Epithelial cell of esophagus (primary cell): ENCODE measurements at regions not wholly inside any gene's neighbourhood (a gene's known extent, or its start where the extent isn't known, plus 50 kb on each side); places are given as distances from the start of the nearest gene placed in this dataset.
A peak's percentile ranks its signal among the peaks of the same experiment; 100 is the strongest.

ENCODE experiments used
- DNase-seq: peaks from one replicate; pipeline ENCODE4 v3.0.0; 2010; ENCODE audit warnings: low read depth
- H3K4me3 ChIP-seq: 2 replicates; pipeline ENCODE4 v1.5.1; 2011; ENCODE audit warnings: mild to moderate bottlenecking, low read length, control low read depth
- TF ChIP-seq, protein P1 (sequence below): IDR thresholded peaks from 2 replicates; pipeline ENCODE4 v1.5.1; 2011; ENCODE audit warnings: low read depth, mild to moderate bottlenecking, low read length, control low read depth, inconsistent platforms; ENCODE audit not compliant: insufficient read depth; ENCODE audit errors: missing control alignments

GRCh38 chr21:26743524-26743923 lies 101.7 kb downstream of the ADAMTS1 start:
- no peak overlapping the region for H3K4me3 ChIP-seq
- TF ChIP-seq, protein P1, sequence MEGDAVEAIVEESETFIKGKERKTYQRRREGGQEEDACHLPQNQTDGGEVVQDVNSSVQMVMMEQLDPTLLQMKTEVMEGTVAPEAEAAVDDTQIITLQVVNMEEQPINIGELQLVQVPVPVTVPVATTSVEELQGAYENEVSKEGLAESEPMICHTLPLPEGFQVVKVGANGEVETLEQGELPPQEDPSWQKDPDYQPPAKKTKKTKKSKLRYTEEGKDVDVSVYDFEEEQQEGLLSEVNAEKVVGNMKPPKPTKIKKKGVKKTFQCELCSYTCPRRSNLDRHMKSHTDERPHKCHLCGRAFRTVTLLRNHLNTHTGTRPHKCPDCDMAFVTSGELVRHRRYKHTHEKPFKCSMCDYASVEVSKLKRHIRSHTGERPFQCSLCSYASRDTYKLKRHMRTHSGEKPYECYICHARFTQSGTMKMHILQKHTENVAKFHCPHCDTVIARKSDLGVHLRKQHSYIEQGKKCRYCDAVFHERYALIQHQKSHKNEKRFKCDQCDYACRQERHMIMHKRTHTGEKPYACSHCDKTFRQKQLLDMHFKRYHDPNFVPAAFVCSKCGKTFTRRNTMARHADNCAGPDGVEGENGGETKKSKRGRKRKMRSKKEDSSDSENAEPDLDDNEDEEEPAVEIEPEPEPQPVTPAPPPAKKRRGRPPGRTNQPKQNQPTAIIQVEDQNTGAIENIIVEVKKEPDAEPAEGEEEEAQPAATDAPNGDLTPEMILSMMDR: no peak
- DNase-seq: no peak

DNA sequence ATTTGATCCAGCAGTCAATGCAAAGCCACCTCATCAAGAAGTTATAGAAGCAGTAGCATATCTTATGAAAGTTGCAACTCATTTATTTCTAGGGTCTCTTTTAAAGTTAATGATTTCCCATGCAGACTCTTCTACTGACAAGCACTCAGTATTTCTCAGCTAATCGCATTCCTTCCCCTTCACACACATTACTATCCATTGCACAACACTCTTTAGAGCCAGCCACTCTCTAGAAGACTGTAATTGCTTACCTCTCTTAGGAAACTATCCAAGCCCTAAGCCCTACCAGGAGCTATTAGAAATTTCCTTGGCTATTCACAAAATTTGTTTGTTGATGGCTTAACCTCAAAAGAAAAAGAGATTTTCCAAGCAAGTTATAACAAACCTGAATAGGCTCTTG lies 106.0 kb downstream of the ADAMTS1 start:
- TF ChIP-seq, protein P1: no peak
- no peak overlapping the region for H3K4me3 ChIP-seq
- DNase-seq: peak; percentile 38

DNA sequence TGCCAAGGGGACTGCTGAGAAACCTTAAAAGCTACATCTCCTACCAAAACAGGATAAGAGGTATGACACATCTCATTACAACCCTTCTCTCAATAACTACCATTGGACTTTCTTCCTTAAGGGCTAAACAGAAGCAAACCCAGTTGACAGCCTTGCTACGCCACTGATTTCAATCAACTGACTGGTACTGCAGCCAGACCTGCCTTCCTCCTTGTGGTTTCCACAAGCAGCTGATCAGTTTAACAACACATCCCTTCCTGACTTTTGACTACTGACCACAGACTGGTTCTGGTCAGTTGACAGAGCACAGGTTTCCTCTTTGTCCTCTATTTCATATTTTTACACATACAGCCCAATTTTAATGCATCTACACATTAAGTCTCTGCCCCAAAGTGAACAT lies 108.8 kb downstream of the ADAMTS1 start:
- no peak for DNase-seq
- no peak overlapping the region for H3K4me3 ChIP-seq
- TF ChIP-seq, protein P1: no peak

DNA sequence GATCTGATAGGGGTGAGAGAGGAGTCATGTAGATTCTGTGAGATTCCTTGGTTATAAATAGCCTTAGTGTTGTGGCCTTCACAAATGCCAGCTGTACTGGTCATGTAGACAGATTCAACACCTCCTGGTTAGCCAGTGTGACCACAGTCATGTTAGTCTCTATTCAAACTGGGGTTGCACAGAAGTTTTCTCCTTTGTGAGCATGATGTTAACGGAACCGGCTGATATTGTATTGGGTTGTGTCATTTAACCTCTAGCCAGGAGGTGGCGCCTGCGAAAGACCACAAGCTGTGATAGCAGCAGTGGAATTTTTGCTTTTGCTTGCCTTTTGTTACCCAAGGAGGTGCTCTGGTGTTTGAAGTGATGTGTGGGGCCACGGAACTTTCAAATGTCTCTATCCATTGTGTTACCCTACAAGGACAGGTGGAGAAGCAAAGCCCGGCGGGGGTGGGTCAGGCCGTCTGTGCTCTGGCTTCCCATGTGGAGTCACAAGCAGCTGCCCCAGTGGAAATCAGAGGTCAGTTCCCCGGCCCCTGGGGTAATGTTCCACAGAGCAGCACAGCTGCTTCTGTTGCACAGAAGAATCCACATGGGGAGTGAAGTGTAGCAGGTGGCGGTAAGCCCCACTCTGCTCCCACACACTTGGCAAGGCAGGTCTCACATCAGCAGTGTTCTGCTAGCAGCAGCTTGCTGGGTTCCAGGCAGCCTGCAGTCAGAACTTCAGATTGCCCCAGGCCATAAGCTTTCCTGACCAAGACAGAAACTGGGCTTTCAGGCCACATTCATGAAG lies 112.6 kb downstream of the ADAMTS1 start:
- H3K4me3 ChIP-seq: no peak overlapping the region
- TF ChIP-seq, protein P1: peak; percentile 75
- peak; percentile 52 for DNase-seq

GRCh38 chr21:26719750-26720149 lies 125.5 kb downstream of the ADAMTS1 start:
- DNase-seq: no peak
- TF ChIP-seq, protein P1: no peak
- no peak overlapping the region for H3K4me3 ChIP-seq

- peak; percentile 23 for DNase-seq
- TF ChIP-seq, protein P1: peak; percentile 48
- H3K4me3 ChIP-seq: no peak overlapping the region
Measured at GRCh38 chr21:26717146-26717739, 128.0 kb downstream of the ADAMTS1 start.
